ENCODE measurements at regions not wholly inside any gene's neighbourhood (a gene's known extent, or its start where the extent isn't known, plus 50 kb on each side); places are given as distances from the start of the nearest gene placed in this dataset.

DNA sequence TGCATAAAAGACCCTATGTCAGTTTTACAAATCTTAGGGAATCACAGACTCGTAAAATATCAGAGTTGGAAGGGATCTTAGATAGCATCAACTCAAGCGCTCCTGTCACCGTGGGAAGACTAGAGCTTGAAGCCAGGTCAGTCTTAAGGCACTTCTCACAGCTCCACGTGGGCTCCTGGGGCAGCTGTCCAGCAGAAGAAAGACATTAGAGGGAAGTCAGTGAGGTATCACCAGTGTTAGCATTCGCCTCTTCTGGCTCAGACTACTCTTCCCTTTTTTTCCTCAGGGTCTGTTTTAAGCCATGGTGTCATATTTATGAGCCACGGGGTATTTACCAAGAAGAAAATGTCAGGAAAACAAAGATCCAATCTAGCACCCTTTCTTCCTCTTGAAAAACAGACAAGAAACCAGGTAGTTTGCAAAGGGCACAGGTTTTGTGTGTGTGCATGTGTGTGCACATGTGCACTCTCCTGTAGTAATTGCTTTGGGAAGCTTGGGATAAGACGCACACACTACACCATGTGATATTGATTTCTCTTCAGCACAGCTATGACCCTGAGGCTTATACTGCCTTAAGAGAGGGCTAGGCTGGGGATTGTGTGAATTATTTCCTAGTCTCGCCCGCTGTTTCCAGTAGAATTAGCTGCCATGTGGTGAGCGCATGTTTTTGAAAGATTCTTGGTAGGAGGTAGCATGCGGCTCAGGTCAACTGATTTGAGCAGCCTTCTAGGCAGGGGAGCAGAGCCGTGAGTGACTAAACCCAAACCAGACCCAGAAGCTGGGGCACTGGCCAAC, 61.0 kb upstream of the ELAC2 start:
- no peak for DNase-seq

DNA sequence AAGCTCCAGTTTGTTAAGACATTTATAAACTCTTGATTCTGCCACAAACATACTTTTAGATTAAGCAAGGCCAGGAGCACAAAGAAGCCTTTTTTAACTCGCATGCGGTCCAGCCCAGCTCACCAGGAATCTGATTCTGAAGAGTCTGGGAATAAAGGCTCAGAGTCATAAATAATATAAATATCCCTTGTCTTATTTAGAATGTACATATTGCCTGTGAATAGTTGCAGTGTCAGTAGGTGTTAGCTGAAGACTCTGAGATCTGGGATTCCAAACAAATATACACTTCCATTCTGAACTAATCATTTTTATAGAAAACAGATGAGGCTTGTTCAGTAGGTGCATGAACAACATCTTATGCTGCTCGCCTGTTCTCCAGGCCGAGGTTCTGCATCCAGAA, 59.1 kb upstream of the ELAC2 start:
- no peak for DNase-seq

DNA sequence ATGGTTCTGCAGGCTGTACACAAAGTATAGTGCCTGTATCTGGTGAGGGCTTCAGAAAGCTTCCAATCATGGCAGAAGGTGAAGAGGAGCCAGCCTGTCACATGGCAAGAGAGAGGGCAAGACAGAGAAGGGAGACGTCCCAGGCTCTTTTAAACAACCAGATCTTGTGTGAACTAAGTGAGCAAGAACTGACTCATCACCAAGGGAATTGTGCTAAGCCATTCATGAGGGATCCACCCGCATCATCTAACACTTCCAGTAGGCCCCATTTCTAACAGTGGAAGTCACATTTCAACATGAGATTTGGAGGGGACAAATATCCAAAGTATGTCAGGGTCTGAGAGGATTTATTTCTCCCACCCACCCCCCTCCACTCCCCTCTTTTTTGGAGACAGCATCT, 56.2 kb upstream of the ELAC2 start:
- no peak for DNase-seq

- no peak for DNase-seq
Observed at GRCh38 chr17:13073018-13073417, 55.2 kb upstream of the ELAC2 start.

DNA sequence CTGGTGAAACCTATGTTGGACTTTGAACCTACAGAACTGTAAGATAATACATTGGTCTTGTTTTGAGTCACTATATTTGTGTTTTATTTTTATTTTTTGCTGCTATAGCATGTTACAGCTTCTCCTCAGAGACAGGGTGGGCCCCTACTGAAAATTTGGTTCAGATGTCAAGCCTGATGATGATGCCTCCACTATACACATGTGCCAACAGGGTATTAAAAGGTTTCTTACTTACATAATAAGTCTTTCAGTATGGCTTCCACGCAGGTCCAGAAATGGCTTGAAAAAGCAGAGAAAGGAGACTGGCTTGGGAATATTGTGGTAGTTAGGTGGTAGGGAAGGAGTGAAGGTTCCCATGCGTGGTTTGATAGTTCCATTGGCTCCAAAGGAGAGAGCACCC, 52.9 kb upstream of the ELAC2 start:
- no peak for DNase-seq

DNA sequence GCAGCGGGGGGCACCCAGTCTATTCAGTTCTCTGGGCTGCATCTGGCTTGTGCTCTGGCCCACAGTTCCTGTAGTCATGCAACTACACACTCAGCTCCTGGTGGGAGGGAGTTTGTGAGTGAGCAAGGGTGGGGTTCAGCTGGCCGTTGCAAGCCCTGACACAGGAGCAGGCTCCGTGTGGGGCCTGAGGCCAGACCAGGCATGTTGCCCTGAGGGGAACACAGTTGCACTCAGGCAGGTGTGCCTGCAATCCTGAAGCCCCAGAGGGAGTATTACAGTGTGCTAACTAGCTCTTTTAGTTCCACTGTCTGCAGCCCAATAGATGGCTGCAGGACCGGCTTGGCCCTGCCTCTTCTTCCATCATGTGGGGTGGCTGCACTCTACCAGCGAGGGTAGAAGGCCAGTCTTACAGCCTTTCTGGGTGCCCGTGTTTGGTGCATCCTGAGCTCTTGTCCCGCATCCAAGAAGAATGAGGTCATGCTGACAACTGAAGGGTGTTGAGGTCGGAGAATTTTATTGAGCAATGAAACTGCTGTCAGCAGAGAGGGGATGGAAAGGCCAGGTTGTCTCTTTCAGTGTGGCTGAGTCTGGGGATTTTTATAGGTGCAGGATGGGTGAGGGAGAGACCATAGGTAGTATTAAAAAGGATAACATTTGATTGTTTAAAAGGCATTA, 49.9 kb upstream of the ELAC2 start:
- no peak for DNase-seq
